ENCODE measurements at regions not wholly inside any gene's neighbourhood (a gene's known extent, or its start where the extent isn't known, plus 50 kb on each side); places are given as distances from the start of the nearest gene placed in this dataset.

GRCh38 chr7:131636092-131636491 is 79.7 kb upstream of the PODXL start:
- TF ChIP-seq, protein P1, sequence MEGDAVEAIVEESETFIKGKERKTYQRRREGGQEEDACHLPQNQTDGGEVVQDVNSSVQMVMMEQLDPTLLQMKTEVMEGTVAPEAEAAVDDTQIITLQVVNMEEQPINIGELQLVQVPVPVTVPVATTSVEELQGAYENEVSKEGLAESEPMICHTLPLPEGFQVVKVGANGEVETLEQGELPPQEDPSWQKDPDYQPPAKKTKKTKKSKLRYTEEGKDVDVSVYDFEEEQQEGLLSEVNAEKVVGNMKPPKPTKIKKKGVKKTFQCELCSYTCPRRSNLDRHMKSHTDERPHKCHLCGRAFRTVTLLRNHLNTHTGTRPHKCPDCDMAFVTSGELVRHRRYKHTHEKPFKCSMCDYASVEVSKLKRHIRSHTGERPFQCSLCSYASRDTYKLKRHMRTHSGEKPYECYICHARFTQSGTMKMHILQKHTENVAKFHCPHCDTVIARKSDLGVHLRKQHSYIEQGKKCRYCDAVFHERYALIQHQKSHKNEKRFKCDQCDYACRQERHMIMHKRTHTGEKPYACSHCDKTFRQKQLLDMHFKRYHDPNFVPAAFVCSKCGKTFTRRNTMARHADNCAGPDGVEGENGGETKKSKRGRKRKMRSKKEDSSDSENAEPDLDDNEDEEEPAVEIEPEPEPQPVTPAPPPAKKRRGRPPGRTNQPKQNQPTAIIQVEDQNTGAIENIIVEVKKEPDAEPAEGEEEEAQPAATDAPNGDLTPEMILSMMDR (IDR thresholded peaks at IDR 0.05; ENCODE audit: insufficient read depth, low read depth, low read length), result no peak
- no peak for TF ChIP-seq EZH2 (IDR thresholded peaks at IDR 0.05; ENCODE audit: insufficient read depth, low read length)

All from astrocyte (in vitro differentiated cells and primary cell).